Gastrocnemius medialis (tissue), 4 donors: ENCODE measurements at regions not wholly inside any gene's neighbourhood (a gene's known extent, or its start where the extent isn't known, plus 50 kb on each side); places are given as distances from the start of the nearest gene placed in this dataset.

ENCODE experiments used
- CTCF ChIP-seq, 5 experiments: fragments of 450-650 bp in 3 of 5; fragments of 200-600 bp in 2 of 5; sonication (generic) in 2 of 5; IDR thresholded peaks in 4 of 5; conservative IDR thresholded peaks in 1 of 5; 1 replicate in 4 of 5; 2 replicates in 1 of 5; pipeline ENCODE4 v1.5.1; 2016 to 2019; ENCODE audit warnings: antibody characterized with exemption in 5 of 5, mild to moderate bottlenecking in 3 of 5, moderate library complexity in 3 of 5
- POLR2A ChIP-seq, 2 donors: fragments of 450-650 bp; IDR thresholded peaks; one replicate each; pipeline ENCODE4 v1.6.1; 2017; ENCODE audit warnings: antibody characterized with exemption in 2 of 2, mild to moderate bottlenecking in 2 of 2, moderate library complexity in 2 of 2

- TF ChIP-seq CTCF (IDR thresholded peaks at IDR 0.05 in 4 of 5, conservative IDR thresholded peaks at IDR 0.05 in 1 of 5) = no peak
- TF ChIP-seq POLR2A (IDR thresholded peaks at IDR 0.05) = no peak
These were observed 547.9 kb upstream of the ZP4 start for GRCh38 chr1:238438311-238439270.
